ENCODE measurements at regions not wholly inside any gene's neighbourhood (a gene's known extent, or its start where the extent isn't known, plus 50 kb on each side); places are given as distances from the start of the nearest gene placed in this dataset.

DNA sequence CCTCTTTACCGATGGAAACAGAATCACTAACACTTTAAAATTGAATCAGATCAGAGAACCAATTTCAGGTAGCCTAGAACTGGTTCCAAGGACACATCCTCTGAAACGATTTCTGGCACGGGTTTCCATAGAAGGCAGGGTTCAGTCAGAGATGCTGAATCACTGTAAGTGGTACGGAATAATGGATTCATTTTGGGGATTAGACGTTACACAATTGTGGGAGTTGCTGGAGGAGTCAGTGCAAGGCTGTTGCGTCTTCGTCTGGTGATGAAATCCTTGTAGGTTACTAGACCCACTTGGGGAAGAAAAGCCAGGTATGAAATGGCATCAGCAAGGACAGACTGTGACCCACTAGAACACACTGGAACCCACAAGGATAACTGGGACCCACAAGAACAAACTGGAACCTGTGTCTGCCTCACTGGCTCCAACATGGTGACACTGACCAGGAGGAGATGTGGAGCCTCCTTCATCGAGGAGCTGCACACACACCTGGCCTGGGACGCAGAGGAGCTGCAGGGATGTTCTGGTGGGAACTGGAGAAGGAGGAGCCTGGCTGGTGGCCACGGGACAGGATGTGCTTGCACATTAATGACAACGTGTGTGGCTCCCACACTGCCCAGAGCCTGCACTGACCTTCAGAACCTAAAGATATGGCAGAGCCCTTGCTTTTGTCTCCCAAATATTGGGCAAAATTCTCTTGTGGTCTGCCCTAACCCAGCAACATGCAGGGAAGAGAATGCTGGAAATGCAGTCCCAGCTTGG, 105.1 kb downstream of the TRAPPC11 start:
- no peak for DNase-seq

DNA sequence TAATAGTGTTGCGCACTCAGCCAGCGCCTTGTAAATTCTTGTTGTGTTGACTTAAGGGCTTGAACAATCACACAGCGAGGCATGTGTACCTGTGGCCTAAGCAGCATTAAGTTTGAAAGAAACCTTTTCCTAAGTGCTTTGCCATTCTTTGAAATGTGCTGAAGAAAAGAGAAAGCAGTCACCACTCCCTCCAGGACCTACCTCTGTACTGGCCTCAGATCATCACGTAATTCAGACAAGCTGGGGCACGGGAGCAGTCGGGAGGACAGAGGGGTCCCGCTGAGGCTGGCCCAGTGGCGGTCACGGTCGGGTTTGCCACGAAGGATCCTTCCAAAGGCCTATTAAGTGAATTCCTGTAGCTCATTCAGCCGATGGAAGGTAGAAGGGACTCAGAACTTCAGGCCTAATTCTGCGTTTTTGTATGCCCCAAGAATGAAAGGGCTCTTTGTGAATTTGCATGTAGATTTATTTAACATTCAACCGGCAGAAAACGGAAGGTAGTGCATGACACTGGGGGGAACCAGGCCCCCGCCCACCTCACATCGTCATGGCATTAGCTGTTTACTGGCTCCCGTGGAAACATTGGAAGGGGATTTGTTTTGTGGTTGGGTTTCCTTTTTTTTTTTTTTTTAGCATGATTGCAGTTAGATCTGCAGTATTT, 106.3 kb downstream of the TRAPPC11 start:
- no peak for DNase-seq

DNA sequence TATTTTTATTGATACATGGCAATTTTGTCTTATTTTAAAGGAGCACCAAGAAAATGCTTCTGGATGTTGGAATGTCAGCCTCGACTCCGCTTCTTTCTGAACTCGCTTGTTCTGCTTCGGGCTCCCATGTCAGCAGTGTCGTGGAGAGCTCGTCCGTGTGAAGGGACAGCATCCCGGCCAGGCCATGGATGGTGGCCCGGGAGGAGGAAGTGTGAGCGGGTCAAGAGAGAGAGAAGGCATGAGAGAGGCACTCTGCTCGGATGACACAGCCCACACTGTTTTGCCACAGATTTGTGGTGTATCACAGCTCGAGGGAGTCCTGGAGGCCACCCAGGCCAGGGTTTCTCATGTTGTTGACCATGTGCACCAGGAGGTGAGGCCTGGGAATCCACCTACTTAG, 107.0 kb downstream of the TRAPPC11 start:
- no peak for DNase-seq

DNA sequence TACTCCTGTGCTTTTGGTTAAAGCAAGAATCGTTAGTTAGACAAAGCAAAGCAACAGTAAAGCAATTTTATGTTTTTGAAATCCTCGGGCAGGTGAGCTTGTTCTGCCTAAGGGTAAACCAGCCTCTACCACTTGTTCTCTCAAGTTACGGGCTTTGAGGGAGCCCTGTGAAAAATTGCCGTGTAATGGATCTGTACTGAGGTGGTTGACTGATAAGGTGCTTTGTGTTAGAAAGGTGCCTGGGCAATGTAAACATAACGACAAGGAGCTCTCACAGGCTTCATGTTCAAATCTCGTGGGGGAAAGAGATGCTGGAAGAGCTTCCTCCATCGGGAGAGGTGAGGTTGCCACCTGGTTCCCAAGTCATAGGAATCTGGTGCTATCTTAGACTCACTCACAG, 111.8 kb downstream of the TRAPPC11 start:
- DNase-seq = no peak

DNA sequence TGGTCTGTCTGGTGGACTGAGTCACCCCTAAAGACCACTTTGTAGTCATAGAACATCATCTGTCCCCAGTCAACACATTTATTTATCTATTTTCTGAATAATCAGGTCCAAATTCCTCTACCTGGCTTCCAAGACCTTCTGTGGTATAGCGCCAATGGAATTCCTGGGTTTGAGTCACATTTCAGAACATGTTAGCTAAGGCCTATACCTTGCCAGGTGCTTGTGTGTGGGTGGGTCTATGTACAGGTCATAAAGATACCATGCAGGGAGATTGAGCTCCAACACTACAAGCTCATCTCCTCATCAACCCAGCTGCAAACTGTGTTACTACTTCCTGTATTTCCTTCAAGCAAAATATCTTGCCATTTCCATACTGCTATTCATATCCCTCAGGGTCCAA, 113.3 kb downstream of the TRAPPC11 start:
- DNase-seq = no peak

DNA sequence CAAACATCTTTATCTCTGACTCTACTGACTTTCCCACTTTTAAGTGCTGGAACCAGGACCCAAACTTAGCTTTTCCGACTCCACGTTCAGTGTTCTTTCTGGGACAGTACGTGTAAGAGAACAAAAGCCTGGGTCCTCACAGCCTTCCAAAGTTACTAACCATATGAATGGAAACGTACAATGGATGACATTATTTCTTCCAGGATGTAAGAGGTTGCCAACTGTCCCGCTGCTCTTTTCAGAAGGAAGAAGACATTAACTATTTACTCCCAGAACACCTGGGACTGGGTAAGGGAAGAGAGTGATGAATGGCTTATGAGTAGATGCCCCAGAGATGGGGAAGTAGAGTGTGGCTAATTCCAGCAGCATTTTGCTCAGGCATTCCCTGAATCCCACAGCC, 114.7 kb downstream of the TRAPPC11 start:
- DNase-seq = no peak

DNA sequence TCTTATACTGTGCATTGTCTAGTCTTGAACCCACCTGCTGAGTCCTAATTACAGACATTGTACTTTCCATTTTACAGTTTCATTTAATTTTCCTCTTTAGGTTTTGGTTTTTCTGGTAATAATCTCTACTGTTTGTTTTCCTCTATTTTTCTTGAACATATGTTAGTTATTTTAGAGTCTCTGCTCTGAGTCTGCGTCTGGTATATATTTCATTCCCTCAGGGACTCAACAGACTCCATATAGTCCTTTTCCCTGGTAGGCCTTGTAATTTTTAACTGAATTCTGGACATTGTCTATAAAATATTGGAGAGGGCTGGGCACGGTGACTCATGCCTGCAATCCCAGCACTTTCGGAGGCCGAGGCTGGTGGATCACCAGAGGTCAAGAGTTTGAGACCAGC, 121.8 kb upstream of the STOX2 start:
- no peak for DNase-seq

DNA sequence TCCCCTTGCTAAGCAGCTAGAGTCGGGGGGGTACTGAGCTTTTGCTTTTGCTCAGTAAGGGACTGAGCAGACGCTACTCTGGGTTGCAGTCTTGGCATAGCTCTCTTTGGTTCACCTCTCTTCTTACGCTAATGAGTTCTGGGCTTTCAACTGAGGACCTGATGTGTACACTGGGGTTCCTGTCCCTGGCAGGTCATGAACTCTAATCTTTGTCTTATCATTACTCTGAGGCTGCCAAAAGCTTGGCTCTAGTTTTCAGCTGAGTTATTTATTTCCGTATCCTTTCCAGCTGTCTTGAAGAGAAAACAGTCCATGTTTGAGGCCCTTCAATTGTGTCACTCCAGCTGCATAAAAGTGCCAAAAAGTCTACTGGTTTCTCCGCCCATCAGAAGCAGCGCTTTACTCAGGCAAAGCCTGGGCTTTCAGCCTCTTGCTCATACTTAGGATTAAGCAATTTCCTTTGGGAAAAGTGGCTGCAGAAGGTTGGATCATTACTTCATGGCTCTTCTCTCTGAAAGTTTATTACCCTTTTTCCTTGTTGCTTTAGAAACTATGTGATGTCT, 121.0 kb upstream of the STOX2 start:
- DNase-seq = no peak

DNA sequence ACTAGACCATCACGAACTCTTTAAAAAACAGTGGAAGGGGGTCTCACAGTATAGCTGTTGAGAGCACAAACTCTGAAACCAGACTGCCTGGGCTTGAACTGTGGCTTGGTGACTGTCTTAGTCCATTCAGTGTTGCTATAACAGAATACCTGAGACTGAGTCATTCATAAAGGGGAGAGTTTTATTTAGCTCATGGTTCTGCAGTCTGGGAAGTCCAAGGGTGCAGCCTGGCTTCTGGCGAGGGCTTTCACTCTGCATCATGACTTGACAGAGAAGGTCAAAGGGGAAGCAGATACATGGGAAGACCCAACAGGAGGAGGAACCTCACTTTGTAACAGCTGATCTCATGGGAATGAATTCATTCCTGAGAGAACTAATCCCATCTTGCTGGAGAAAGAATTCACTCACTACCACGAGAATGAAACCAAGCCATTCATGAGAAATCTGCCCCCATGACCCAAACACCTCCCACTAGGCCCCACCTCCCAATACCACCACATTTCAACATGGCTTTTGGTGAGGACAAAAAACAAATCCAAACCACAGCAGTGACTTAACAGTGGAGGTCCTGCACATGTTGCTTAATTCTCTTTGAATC, 116.7 kb upstream of the STOX2 start:
- DNase-seq = no peak

DNA sequence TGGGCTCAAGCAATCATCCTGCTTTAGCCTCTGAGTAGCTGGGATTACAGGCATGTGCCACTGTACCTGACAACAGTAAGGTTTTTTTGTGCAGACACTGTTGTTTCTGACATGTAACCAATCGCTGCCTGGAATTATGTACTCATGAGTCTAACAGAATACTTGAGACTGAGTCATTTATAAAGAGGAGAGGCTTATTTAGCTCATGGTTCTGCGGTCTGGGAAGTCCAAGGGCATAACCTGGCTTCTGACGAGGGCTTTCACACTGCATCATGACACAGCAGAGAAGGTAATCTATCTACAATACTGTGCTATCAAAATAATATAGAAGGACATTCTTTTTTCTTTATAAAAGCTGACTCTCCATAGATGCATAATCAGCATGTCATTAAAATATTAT, 115.5 kb upstream of the STOX2 start:
- DNase-seq = no peak

DNA sequence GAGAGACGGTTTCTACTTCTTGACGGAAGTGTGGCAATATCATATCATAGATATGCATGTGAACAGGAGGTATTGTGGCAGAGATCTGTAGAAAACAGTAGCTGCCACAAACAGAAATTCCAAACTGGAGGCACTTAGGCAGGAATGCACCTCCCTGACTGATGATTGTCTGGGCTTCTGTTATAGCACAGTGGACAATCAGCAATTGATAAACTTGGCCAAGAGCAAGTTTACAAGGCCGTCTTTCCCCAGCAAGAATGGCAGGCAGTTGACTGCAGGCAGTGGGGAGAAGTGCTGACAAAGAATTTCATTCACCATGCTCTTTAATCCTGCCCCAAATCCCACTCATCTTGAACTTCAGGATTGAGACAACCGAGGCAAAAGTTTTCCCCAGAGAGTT, 114.4 kb upstream of the STOX2 start:
- no peak for DNase-seq

DNA sequence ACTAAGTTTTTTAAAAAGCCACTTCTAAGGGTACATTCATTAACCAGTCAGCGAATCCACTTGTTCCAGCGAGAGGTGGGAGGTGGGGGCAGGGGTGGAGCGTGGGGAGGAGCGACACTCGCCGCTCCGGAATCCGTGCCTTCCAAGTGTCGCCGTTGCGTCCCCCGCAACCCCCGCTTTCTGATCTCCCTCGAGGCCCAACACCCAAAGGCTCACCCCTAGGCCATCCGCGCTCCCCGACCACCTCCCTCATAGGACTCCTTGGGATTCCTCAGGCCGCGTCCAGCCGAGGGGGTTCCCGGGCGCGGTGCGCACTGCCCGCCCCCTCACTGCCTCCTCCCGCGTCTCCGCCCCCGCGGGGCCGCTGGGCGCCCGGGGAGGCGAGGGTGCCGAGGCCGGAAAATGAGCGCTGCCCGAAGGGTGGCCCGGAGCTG, 108.1 kb upstream of the STOX2 start:
- no peak for DNase-seq

DNA sequence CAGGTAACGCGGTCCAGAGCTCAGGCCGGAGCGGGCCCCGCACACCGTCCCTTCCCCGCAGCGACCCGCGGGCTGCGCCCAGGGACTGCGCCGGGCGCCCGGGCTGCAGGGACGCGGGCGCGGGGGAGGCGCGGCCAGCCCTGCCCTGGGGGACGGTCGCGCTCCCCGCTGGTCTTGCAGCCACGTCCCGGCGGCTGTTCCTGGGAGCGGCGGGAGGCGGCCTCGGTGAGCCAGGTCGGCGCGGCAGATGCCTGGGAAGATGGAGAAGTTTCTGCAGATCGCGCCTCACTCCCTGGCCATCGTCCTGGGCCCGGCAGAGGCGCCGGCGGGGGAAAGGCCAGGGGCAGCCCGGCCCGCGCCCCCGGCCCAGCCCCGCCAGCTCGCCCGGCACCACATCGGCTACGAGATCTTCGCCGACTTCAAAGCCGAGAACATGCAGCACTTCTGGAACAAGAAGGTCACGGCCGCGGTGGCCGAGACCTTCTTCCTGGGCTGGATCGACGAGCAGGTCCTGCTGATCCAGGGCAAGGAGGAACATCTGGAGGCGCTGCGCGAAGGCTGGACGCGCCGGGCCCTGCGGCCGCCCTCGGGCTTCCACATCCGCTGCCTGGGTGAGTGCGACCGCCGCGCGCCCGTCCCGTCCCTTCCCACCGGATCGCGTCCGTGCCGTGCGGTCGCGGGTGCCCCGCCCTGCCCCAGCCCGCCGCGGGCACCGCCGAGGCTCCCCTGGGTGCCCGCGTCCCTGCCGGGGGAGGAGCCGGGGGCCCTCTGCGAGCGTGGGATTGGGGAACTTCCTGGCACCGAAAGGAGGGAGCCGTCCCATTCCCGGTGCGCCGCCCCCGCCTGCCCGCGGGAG, 107.4 kb upstream of the STOX2 start:
- peak; percentile 17 for DNase-seq

DNA sequence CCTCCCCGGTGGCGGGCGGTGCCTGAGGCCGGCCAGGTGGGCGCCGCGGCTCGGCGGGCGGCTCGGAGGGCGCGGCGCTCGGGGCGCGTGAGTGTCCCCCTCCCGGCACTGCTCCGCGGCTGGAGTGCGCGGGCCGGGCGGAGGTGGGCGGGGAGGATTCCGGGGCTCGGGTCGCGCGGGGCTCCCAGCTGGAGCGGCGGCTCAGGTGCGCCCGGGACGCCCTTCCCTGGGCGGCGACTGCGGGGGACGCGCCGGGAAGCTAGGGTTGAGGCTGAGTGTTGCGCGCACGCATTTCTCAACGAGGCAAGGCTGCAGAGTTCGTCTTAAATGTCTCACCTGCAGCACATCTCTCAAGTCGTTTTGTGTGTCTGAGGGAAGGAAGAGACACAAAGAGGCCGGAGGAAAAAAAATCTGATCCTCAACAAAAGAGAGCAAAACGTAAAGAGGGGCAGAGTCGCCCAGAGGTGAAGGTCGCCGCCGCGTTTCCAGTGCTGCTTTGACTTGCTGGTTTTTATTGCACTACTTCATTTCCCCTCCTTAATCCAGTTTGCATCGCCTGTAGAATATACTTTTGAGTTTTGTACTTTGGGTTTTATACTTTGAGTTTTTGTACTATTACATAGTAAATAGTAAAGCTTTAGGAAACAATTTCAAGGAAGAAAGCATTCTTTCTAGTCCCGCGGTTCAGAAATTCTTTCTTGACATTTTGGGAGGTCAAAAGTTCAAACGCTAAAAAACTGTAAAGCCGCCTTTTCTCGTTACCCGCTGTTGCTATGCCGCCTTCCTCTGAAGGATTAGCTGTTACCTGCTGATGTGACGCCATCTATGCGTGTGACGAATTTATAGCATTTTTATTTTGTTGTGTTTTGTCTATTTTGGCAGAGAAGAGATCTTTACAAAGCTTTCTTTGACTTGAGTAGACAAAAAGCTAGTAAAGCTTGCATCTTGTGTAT, 106.5 kb upstream of the STOX2 start:
- DNase-seq = no peak

DNA sequence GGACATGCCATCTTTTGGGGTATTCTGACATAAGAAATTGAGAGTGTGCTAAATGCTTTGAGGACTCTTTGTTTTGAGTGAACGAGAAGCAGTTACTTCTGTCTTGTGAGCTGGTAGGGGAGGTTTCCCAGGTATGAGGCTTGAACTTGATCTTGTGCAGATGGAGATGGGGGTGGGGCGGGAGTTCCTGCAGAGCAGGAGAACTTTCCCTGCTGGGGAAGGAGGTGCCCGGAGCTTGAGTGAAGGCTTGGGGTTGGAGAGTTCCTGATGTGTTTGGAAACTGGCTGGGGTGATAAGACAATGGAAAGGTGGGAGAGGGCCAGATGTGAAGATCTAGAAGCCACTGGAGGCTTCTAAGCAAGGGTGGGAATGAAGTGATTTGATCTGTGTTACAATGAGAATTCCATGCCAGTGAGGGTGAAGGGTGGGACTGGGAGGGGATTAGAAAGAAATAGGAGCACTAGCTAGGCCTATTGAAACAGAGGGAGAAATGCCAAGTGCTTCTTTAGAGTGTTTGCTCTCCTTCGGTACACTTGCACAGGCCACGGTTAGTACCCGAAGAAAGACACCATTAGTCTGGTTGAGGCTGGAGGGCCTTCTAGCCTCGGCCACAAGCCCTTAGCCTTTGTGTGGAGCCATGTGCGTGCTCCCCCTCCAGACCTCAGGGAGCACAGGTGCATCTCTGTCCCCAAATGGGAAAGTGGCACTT, 103.5 kb upstream of the STOX2 start:
- no peak for DNase-seq

DNA sequence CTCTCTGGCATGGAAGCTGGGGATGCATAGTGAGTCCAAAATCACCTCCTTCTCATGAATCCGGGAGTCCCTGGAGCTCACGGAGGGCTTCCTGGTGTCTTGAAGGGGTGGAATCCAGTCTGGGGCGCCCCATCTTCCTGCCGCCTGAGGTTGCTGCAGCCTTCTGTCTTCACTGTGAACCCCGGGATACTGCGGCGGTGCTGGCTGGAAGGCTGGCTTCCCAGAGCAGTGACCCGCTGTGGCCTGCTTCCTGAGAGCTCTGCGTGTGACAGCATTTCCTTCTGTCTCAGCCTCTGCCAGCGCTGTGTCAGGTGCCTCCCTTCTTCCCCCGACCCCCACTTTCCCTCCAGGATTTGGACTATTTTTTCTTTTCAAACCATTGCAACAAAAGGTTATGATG, 98.8 kb upstream of the STOX2 start:
- DNase-seq = no peak

DNA sequence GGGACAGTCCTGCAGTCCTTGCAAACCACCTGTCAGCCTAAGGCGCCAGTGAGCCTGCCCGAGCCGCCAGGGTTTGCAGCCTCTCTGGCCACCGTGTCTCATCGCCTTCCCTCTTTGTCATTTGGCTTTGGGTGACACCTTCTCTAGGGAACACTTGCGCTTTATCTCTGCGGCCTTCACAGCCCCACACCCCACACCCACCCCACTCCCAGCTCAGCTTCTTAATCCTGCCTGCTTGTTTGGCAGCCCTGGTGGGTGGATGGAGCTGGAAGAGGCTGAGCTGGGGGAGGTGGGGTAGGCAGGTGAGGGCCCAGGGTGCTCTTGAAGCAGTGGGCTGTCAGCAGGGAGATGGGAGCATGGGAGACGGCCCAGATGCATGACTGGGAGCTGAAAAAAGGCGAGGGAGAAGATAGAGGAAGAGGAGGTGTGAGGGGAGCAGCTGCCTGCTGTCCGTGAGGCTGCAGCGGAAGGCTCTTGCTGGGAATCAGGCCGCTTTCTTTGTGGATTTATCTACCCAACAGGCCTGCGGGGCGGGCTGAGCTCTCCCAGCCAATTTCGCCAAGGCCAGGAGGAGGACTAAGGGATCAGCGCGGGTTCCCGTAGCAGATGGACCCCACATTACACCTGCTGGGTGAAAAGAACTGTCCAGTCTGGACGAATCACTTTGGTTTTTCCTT, 97.5 kb upstream of the STOX2 start:
- no peak for DNase-seq

DNA sequence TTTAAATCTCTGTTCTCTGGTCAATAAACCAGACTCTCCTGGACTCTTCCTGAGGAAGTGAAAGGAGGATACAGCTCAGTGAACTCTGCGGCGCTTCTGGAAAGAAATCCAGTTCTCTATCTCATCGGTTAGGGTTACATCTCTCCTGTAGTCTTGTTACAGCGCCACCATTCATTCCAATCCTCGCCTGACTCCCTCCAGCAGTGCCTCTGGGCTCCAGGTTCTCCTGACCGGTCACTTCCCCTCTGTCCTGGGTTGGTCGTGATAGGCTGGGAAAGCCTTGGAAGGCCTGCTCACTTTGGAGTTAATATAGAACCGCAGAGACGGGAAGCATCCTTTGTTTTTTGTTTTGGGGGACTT, 97.0 kb upstream of the STOX2 start:
- DNase-seq = no peak

DNA sequence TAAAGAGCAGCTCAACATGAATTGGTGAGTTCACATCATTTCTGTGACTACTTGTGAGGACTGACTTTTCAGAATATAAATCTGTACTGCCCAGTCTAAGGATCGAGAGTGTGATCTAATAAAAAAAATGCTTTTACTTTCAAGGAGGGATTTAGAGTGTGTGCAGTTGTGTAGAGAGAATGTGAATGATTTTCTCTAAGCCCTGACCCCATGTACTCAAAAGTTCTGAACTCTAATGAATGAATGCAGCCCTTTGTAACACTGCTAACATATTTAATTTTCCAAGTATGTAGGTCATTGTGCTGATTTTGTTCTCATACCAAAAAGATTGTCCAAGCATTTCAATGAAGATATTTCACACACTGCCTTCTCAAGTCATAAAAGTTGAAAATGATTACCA, 92.5 kb upstream of the STOX2 start:
- no peak for DNase-seq

DNA sequence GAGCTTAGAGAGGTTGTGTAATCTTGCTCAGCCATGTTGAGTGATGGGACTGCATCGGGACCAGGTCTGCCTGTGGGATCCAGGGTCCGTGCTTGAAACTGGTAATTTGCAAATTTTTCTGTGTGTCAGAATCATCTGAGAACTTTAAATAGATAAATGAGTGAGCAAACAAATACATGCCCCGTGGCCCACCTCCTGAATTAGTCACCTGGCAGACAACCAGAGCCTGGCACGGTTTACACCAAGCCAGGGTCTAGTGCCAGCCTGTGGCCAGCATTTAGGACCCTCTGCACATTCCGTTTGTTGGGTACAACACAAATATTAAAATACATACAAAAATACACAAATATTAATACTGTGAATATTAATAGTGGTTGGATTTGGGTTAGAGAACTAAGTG, 90.6 kb upstream of the STOX2 start:
- DNase-seq = no peak

DNA sequence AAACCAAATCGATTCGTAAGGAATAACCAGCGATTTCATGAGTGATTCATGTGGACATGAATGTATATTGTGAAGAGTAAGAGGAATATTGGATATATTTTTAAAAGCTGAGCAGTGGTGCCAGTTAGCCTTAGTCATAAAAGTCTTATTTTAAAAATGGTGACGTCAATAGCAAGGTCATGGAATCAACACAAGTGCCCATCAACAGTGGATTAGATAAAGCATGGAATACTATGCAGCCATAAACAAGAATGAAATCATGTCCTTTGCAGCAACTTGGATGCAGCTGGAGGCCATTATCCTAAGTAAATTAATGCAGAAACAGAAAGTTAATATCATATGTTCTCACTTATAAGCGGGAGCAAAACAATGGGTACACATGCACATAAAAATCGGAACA, 89.0 kb upstream of the STOX2 start:
- no peak for DNase-seq
